HepG2 (cell line): ENCODE measurements at regions not wholly inside any gene's neighbourhood (a gene's known extent, or its start where the extent isn't known, plus 50 kb on each side); places are given as distances from the start of the nearest gene placed in this dataset.
A peak's percentile ranks its signal among the peaks of the same experiment; 100 is the strongest.

Experiments used
- CTCF ChIP-seq: sonication (generic); formaldehyde crosslinking; IDR thresholded peaks from 2 replicates; pipeline ENCODE4 v1.5.0; 2020; ENCODE audit warnings: mild to moderate bottlenecking, missing genetic modification reagents, moderate library complexity
- DPF2 ChIP-seq: sonication (generic); formaldehyde crosslinking; IDR thresholded peaks from 2 replicates; pipeline ENCODE4 v1.4.0; 2020; ENCODE audit warnings: mild to moderate bottlenecking, low read depth, missing genetic modification reagents, borderline replicate concordance
- ETS1 ChIP-seq: sonication (generic); formaldehyde crosslinking; IDR thresholded peaks from 2 replicates; pipeline ENCODE4 v1.4.0; 2020; ENCODE audit warnings: missing genetic modification reagents
- FOXP1 ChIP-seq, 2 experiments: fragments of 450-650 bp in 1 of 2; IDR thresholded peaks; 2 replicates each; pipeline ENCODE4 v1.6.1; 2017 to 2018; ENCODE audit warnings: antibody characterized with exemption in 1 of 2
- GATAD2A ChIP-seq: IDR thresholded peaks from 2 replicates; pipeline ENCODE4 v1.6.1; 2016
- HOMEZ ChIP-seq: IDR thresholded peaks from 2 replicates; pipeline ENCODE4 v1.6.1; 2016; ENCODE audit warnings: low read depth
- NCOR1 ChIP-seq: fragments of 200-600 bp; sonication (generic); IDR thresholded peaks from 2 replicates; pipeline ENCODE4 v1.7.0; 2017; ENCODE audit warnings: antibody characterized with exemption, low read length, borderline replicate concordance
- SOX13 ChIP-seq, 3 experiments: fragments of 450-650 bp in 1 of 3; sonication (generic) in 1 of 3; formaldehyde crosslinking in 1 of 3; IDR thresholded peaks in 2 of 3; conservative IDR thresholded peaks in 1 of 3; 2 replicates each; pipeline versions ENCODE4 v1.5.0 to v1.6.1; 2016 to 2020; ENCODE audit warnings: antibody characterized with exemption in 1 of 3, mild to moderate bottlenecking in 1 of 3, missing compliant biosample characterization in 1 of 3, missing genetic modification reagents in 1 of 3, moderate library complexity in 1 of 3
- ZNF362 ChIP-seq: sonication (generic); formaldehyde crosslinking; IDR thresholded peaks from 2 replicates; pipeline ENCODE4 v1.4.0; 2020; ENCODE audit warnings: missing genetic modification reagents, mild to moderate bottlenecking, borderline replicate concordance

GRCh38 chr2:175476374-175476773, 294.9 kb upstream of the ATP5MC3 start (continued):
- TF ChIP-seq CTCF (no peak), ETS1 (CRISPR knock-in tag) (no peak), NCOR1 (peak; percentile 53; the same call in 1 of the 2 replicates), GATAD2A (peak; percentile 53; the same call in 1 of the 2 replicates), ZNF362 (CRISPR knock-in tag) (peak; percentile 70; the same call in 1 of the 2 replicates), SOX13 (IDR thresholded peaks at IDR 0.05) (no peak), SOX13 (CRISPR knock-in tag; conservative IDR thresholded peaks at IDR 0.05 in 1 of 2, IDR thresholded peaks at IDR 0.05 in 1 of 2) (0 out of 4 replicates have a peak, but pooled peaks of 1 of the 2 experiments have one; percentile 14), FOXP1 (IDR thresholded peaks at IDR 0.05) (no peak), FOXP1 (CRISPR knock-in tag; IDR thresholded peaks at IDR 0.05) (peak; percentile 38; the same call in 1 of the 2 replicates), DPF2 (CRISPR knock-in tag) (no peak), HOMEZ (CRISPR knock-in tag) (peak; percentile 33; the same call in 1 of the 2 replicates)
